ENCODE measurements at regions not wholly inside any gene's neighbourhood (a gene's known extent, or its start where the extent isn't known, plus 50 kb on each side); places are given as distances from the start of the nearest gene placed in this dataset. TPM values are rescaled to one million over a fixed set of nuclear protein-coding genes. Genes with fewer than 3 reads are reported as not detected.

Small RNA genes in the stretch of these regions (small RNA-seq; reads per million reads assigned to genes)
- gene AL359999.1: not detected
